ENCODE measurements at regions not wholly inside any gene's neighbourhood (a gene's known extent, or its start where the extent isn't known, plus 50 kb on each side); places are given as distances from the start of the nearest gene placed in this dataset.

DNA sequence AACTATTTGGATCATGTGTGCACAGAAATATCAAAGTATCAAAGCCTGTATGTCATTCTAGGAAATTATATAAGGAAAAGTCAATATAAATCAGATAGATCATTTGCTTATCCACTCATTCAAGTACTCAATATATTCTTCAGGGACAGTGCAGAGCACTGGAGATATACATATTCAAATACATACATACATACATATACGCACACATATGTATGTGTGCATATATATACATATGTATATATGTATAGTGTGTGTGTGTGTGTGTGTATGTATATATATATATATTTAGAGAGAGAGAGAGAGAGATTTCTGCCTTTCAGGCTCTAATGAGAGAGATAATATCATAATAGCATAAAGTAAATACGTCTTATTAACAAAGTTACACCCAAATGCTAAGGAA is 169.2 kb downstream of the PMP22 start:
- intact Hi-C loops (cut with micrococcal nuclease), result no loop called here
- H3K9me3 ChIP-seq (replicated peaks; ENCODE audit: control insufficient read depth, insufficient read depth, low read depth, low read length), result no peaks in the 10 kb centered on the region
- POLR2A ChIA-PET, result no interaction called here
- H3K4me3 ChIP-seq, result no peak overlapping the region
- H3K27ac ChIP-seq (ENCODE audit: extremely low read depth, low read depth, low read length), result no peak overlapping the region
- TF ChIP-seq, protein P1, sequence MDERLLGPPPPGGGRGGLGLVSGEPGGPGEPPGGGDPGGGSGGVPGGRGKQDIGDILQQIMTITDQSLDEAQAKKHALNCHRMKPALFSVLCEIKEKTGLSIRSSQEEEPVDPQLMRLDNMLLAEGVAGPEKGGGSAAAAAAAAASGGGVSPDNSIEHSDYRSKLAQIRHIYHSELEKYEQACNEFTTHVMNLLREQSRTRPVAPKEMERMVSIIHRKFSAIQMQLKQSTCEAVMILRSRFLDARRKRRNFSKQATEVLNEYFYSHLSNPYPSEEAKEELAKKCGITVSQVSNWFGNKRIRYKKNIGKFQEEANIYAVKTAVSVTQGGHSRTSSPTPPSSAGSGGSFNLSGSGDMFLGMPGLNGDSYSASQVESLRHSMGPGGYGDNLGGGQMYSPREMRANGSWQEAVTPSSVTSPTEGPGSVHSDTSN (CRISPR knock-in tag; IDR thresholded peaks at IDR 0.05; ENCODE audit: low read depth), result no peak
- TF ChIP-seq, protein P1 (tag; conservative IDR thresholded peaks at IDR 0.05; ENCODE audit: low read depth), result no peak
- TF ChIP-seq NCOA4 (IDR thresholded peaks at IDR 0.05; ENCODE audit: partially characterized antibody) (no peak), FOS (IDR thresholded peaks at IDR 0.05; ENCODE audit: extremely low read depth, insufficient read length) (no peak), ERF (CRISPR knock-in tag; IDR thresholded peaks at IDR 0.05) (no peak), ETS2 (tag; IDR thresholded peaks at IDR 0.05; ENCODE audit: borderline replicate concordance, poor library complexity, severe bottlenecking) (no peak), MCM2 (IDR thresholded peaks at IDR 0.05; ENCODE audit: low read depth) (no peak), TRIM24 (IDR thresholded peaks at IDR 0.05) (no peak), KLF16 (IDR thresholded peaks at IDR 0.05) (no peak), MCM5 (IDR thresholded peaks at IDR 0.05; ENCODE audit: low read depth) (no peak), ZNF695 (CRISPR knock-in tag; IDR thresholded peaks at IDR 0.05) (no peak), HDAC8 (tag; IDR thresholded peaks at IDR 0.05) (no peak), ZNF175 (CRISPR knock-in tag; IDR thresholded peaks at IDR 0.05; ENCODE audit: low read depth) (no peak), PHF8 (IDR thresholded peaks at IDR 0.05; ENCODE audit: borderline replicate concordance, low read length) (no peak)
- TF ChIP-seq, protein P2, sequence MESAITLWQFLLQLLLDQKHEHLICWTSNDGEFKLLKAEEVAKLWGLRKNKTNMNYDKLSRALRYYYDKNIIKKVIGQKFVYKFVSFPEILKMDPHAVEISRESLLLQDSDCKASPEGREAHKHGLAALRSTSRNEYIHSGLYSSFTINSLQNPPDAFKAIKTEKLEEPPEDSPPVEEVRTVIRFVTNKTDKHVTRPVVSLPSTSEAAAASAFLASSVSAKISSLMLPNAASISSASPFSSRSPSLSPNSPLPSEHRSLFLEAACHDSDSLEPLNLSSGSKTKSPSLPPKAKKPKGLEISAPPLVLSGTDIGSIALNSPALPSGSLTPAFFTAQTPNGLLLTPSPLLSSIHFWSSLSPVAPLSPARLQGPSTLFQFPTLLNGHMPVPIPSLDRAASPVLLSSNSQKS (CRISPR knock-in tag; IDR thresholded peaks at IDR 0.05), result no peak
- TF ChIP-seq, protein P3, sequence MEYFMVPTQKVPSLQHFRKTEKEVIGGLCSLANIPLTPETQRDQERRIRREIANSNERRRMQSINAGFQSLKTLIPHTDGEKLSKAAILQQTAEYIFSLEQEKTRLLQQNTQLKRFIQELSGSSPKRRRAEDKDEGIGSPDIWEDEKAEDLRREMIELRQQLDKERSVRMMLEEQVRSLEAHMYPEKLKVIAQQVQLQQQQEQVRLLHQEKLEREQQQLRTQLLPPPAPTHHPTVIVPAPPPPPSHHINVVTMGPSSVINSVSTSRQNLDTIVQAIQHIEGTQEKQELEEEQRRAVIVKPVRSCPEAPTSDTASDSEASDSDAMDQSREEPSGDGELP (CRISPR knock-in tag; IDR thresholded peaks at IDR 0.05; ENCODE audit: borderline replicate concordance), result no peak
- no peak for ATAC-seq
- H3K9ac ChIP-seq (ENCODE audit: insufficient read depth in 1 of 2, low read depth in 2 of 2, low read length in 2 of 2), result no peak overlapping the region
- BruUV-seq (replicated peaks), result no TSS peak
- H3K4me2 ChIP-seq (ENCODE audit: insufficient read depth, low read length), result no peak overlapping the region
- H3K36me3 ChIP-seq (ENCODE audit: control insufficient read depth, insufficient read depth, low read length), result no peaks in the 10 kb centered on the region
- no peaks in the 10 kb centered on the region; a peak in 2 of 5 replicates for H3K27me3 ChIP-seq (ENCODE audit: control insufficient read depth in 2 of 2, insufficient read depth in 2 of 2, low read length in 2 of 2)
- H3K9me1 ChIP-seq (ENCODE audit: control insufficient read depth, insufficient read depth, low read length), result no peaks in the 10 kb centered on the region
- FAIRE-seq, result no peak
- H3K4me1 ChIP-seq (replicated peaks in 1 of 2; ENCODE audit: control insufficient read depth in 2 of 2, insufficient read depth in 2 of 2, low read length in 2 of 2), result no peaks in the 10 kb centered on the region
- CTCF ChIA-PET (ENCODE audit: low intra/inter-chr PET ratio), result no interaction called here
- no peak overlapping the region for H2AFZ ChIP-seq (ENCODE audit: low read depth, low read length)
- in situ Hi-C loops (cut with MboI), result no loop called here
- WGBS (ENCODE audit: insufficient coverage, low coverage, missing lambda C conversion rate), result 0% methylated on average over 2 of the region's 2 CpGs
- no peaks in the 10 kb centered on the region for H4K20me1 ChIP-seq (replicated peaks; ENCODE audit: control insufficient read depth, insufficient read depth, low read length)
- DNase-seq (ENCODE audit: extremely low read depth in 1 of 4, low spot score in 3 of 4), result no peak
- no peaks in the 10 kb centered on the region for H3K79me2 ChIP-seq (ENCODE audit: control insufficient read depth, insufficient read depth, low read length)
